Spleen (tissue), 7 donors: ENCODE measurements at regions not wholly inside any gene's neighbourhood (a gene's known extent, or its start where the extent isn't known, plus 50 kb on each side); places are given as distances from the start of the nearest gene placed in this dataset.

Source experiments
- POLR2A ChIP-seq, 3 donors: fragments of 450-650 bp; IDR thresholded peaks; one replicate each; pipeline ENCODE4 v1.5.1; 2017; ENCODE audit warnings: antibody characterized with exemption in 3 of 3, mild to moderate bottlenecking in 1 of 3
- POLR2AphosphoS5 ChIP-seq, 3 donors: sonication (generic); formaldehyde crosslinking; IDR thresholded peaks; one replicate each; pipeline ENCODE4 v1.5.1; 2017; ENCODE audit warnings: antibody characterized with exemption in 3 of 3
- TF ChIP-seq, protein P1 (sequence below), 11 experiments: fragments of 200-600 bp in 7 of 11; fragments of 450-650 bp in 4 of 11; sonication (generic) in 4 of 11; IDR thresholded peaks in 8 of 11; conservative IDR thresholded peaks in 3 of 11; 1 replicate in 7 of 11; 2 replicates in 4 of 11; pipeline versions ENCODE4 v1.4.0 to v1.8.0; 2016 to 2021; ENCODE audit warnings: antibody characterized with exemption in 11 of 11, inconsistent platforms in 4 of 11, mild to moderate bottlenecking in 1 of 11
- donor health status: DM: no; HTN: no; CAD: no; lungs with moderate emphysema.
- donor health status: DM: no; HTN: no; CAD: no.
- donor health status: DM: no; HTN: no; CAD: no.

DNA sequence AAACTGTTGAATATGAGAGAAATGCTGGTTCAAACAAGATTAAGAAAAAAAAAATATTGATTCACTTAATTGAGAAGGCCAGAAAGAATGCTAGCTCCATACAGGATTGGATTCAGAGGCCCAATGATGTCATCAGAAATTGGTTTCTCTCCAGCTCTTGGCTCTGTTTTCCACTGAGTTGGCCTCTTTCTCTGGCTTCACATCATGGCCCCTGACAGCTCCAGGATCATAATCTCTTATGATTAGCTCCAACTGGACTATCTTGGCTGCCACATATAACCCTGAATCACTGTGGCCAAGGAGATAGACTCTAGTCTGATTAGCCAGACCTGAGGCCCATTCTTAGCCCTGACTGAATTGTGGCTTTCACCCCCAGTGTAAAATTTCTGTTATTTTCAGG, 244.7 kb upstream of the GRAMD2B start:
- TF ChIP-seq POLR2A (IDR thresholded peaks at IDR 0.05): no peak
- TF ChIP-seq, protein P1, sequence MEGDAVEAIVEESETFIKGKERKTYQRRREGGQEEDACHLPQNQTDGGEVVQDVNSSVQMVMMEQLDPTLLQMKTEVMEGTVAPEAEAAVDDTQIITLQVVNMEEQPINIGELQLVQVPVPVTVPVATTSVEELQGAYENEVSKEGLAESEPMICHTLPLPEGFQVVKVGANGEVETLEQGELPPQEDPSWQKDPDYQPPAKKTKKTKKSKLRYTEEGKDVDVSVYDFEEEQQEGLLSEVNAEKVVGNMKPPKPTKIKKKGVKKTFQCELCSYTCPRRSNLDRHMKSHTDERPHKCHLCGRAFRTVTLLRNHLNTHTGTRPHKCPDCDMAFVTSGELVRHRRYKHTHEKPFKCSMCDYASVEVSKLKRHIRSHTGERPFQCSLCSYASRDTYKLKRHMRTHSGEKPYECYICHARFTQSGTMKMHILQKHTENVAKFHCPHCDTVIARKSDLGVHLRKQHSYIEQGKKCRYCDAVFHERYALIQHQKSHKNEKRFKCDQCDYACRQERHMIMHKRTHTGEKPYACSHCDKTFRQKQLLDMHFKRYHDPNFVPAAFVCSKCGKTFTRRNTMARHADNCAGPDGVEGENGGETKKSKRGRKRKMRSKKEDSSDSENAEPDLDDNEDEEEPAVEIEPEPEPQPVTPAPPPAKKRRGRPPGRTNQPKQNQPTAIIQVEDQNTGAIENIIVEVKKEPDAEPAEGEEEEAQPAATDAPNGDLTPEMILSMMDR (IDR thresholded peaks at IDR 0.05 in 8 of 11, conservative IDR thresholded peaks at IDR 0.05 in 3 of 11): no peak
- no peak for TF ChIP-seq POLR2AphosphoS5 (IDR thresholded peaks at IDR 0.05)
